ENCODE measurements at regions not wholly inside any gene's neighbourhood (a gene's known extent, or its start where the extent isn't known, plus 50 kb on each side); places are given as distances from the start of the nearest gene placed in this dataset.

- DNase-seq (no peak), ATAC-seq (replicated peaks) (no peak)
- peaks cover 2 to 7% of the 10 kb centered on the region in 2 donors for H3K9me3 Mint-ChIP-seq
- H3K4me1 Mint-ChIP-seq (ENCODE audit: low read depth in 2 of 2), result no peaks in the 10 kb centered on the region
- H3K36me3 Mint-ChIP-seq (ENCODE audit: insufficient read depth), result no peaks in the 10 kb centered on the region
- H3K27me3 Mint-ChIP-seq, result peaks cover 1 to 4% of the 10 kb centered on the region in 2 donors
- no peak overlapping the region for H3K4me3 Mint-ChIP-seq
- H3K27ac Mint-ChIP-seq, result no peak overlapping the region
Observed at GRCh38 chr20:41889126-41889843, 271.1 kb upstream of the CHD6 start.

- ATAC-seq (replicated peaks), result no peak
- no peaks in the 10 kb centered on the region for H3K36me3 Mint-ChIP-seq (ENCODE audit: insufficient read depth)
- H3K27me3 Mint-ChIP-seq, result no peaks in the 10 kb centered on the region
- no peak for DNase-seq
- no peak overlapping the region for H3K4me3 Mint-ChIP-seq
- H3K4me1 Mint-ChIP-seq (ENCODE audit: low read depth in 2 of 2), result no peaks in the 10 kb centered on the region
- H3K9me3 Mint-ChIP-seq, result peaks cover 0 to 12% of the 10 kb centered on the region in 2 donors
- H3K27ac Mint-ChIP-seq, result no peak overlapping the region
Observed at GRCh38 chr20:41888434-41888833, 270.3 kb upstream of the CHD6 start.

GRCh38 chr20:41887500-41887899, 269.3 kb upstream of the CHD6 start:
- DNase-seq (no peak), ATAC-seq (replicated peaks) (no peak)
- H3K36me3 Mint-ChIP-seq (ENCODE audit: insufficient read depth), result no peaks in the 10 kb centered on the region
- no peak overlapping the region for H3K27ac Mint-ChIP-seq
- peaks cover 0 to 13% of the 10 kb centered on the region in 2 donors for H3K9me3 Mint-ChIP-seq
- no peak overlapping the region for H3K4me3 Mint-ChIP-seq
- no peaks in the 10 kb centered on the region for H3K27me3 Mint-ChIP-seq
- no peaks in the 10 kb centered on the region for H3K4me1 Mint-ChIP-seq (ENCODE audit: low read depth in 2 of 2)

GRCh38 chr20:41881466-41882046, 263.4 kb upstream of the CHD6 start:
- Mint-ChIP-seq H3K4me1 (ENCODE audit: low read depth in 2 of 2) (no peaks in the 10 kb centered on the region), H3K36me3 (ENCODE audit: insufficient read depth) (no peaks in the 10 kb centered on the region), H3K4me3 (no peak overlapping the region), H3K27ac (no peak overlapping the region), H3K27me3 (no peaks in the 10 kb centered on the region), H3K9me3 (peaks cover 0 to 13% of the 10 kb centered on the region in 2 donors)
- ATAC-seq (replicated peaks) (no peak), DNase-seq (no peak)

- no peaks in the 10 kb centered on the region for H3K36me3 Mint-ChIP-seq (ENCODE audit: insufficient read depth)
- H3K9me3 Mint-ChIP-seq, result peaks cover 0 to 7% of the 10 kb centered on the region in 2 donors
- H3K27ac Mint-ChIP-seq, result no peak overlapping the region
Observed at GRCh38 chr20:41879123-41879522, 260.9 kb upstream of the CHD6 start.

GRCh38 chr20:41877911-41878310, 259.7 kb upstream of the CHD6 start:
- no peak overlapping the region for H3K4me3 Mint-ChIP-seq
- peaks cover 0 to under 1% of the 10 kb centered on the region in 2 donors for H3K9me3 Mint-ChIP-seq
- H3K27ac Mint-ChIP-seq, result no peak overlapping the region
- ATAC-seq (replicated peaks) (no peak), DNase-seq (no peak)
- no peaks in the 10 kb centered on the region for H3K4me1 Mint-ChIP-seq (ENCODE audit: low read depth in 2 of 2)
- H3K27me3 Mint-ChIP-seq, result peaks cover 0 to 3% of the 10 kb centered on the region in 2 donors
- H3K36me3 Mint-ChIP-seq (ENCODE audit: insufficient read depth), result no peaks in the 10 kb centered on the region

More at GRCh38 chr20:41879123-41879522, 260.9 kb upstream of the CHD6 start:
- DNase-seq (no peak), ATAC-seq (replicated peaks) (no peak)
- Mint-ChIP-seq H3K4me3 (no peak overlapping the region), H3K4me1 (ENCODE audit: low read depth in 2 of 2) (no peaks in the 10 kb centered on the region), H3K27me3 (no peaks in the 10 kb centered on the region)

- peaks cover 3 to 24% of the 10 kb centered on the region in 2 donors for H3K9me3 Mint-ChIP-seq
- no peak overlapping the region for H3K4me3 Mint-ChIP-seq
- H3K27me3 Mint-ChIP-seq, result peaks cover 9 to 10% of the 10 kb centered on the region in 2 donors
- ATAC-seq (replicated peaks) (no peak), DNase-seq (no peak)
- H3K27ac Mint-ChIP-seq, result no peak overlapping the region
- peaks cover under 1% of the 10 kb centered on the region for H3K36me3 Mint-ChIP-seq (ENCODE audit: insufficient read depth)
- H3K4me1 Mint-ChIP-seq (ENCODE audit: low read depth in 2 of 2), result no peaks in the 10 kb centered on the region
Observed at GRCh38 chr20:41874658-41875057, 256.5 kb upstream of the CHD6 start.

GRCh38 chr20:41872930-41873329, 254.8 kb upstream of the CHD6 start:
- Mint-ChIP-seq H3K27ac (no peak overlapping the region), H3K4me3 (no peak overlapping the region), H3K4me1 (ENCODE audit: low read depth in 2 of 2) (no peaks in the 10 kb centered on the region), H3K9me3 (peaks cover 3 to 28% of the 10 kb centered on the region in 2 donors), H3K27me3 (peaks cover 9 to 10% of the 10 kb centered on the region in 2 donors), H3K36me3 (ENCODE audit: insufficient read depth) (peaks cover 2% of the 10 kb centered on the region)
- DNase-seq (no peak), ATAC-seq (replicated peaks) (no peak)

- no peaks in the 10 kb centered on the region for H3K4me1 Mint-ChIP-seq (ENCODE audit: low read depth in 2 of 2)
- no peak overlapping the region for H3K4me3 Mint-ChIP-seq
- peaks cover 9 to 10% of the 10 kb centered on the region in 2 donors for H3K27me3 Mint-ChIP-seq
- no peak overlapping the region for H3K27ac Mint-ChIP-seq
- DNase-seq, result no peak
- H3K36me3 Mint-ChIP-seq (ENCODE audit: insufficient read depth), result peaks cover 2% of the 10 kb centered on the region
- peaks cover 6 to 34% of the 10 kb centered on the region in 2 donors for H3K9me3 Mint-ChIP-seq
- ATAC-seq (replicated peaks), result no peak
Observed at GRCh38 chr20:41870869-41871462, 252.8 kb upstream of the CHD6 start.

- Mint-ChIP-seq H3K4me1 (ENCODE audit: low read depth in 2 of 2) (no peaks in the 10 kb centered on the region), H3K36me3 (ENCODE audit: insufficient read depth) (peaks cover 2% of the 10 kb centered on the region), H3K27ac (no peak overlapping the region), H3K9me3 (peaks cover 9 to 34% of the 10 kb centered on the region in 2 donors), H3K4me3 (no peak overlapping the region), H3K27me3 (peaks cover 9 to 10% of the 10 kb centered on the region in 2 donors)
- DNase-seq, result no peak
- ATAC-seq (replicated peaks), result no peak
Observed at GRCh38 chr20:41869261-41869660, 251.1 kb upstream of the CHD6 start.

GRCh38 chr20:41865938-41866337, 247.8 kb upstream of the CHD6 start:
- peaks cover 7 to 8% of the 10 kb centered on the region in 2 donors for H3K27me3 Mint-ChIP-seq
- H3K4me1 Mint-ChIP-seq (ENCODE audit: low read depth in 2 of 2), result no peaks in the 10 kb centered on the region
- peaks cover 2% of the 10 kb centered on the region for H3K36me3 Mint-ChIP-seq (ENCODE audit: insufficient read depth)
- H3K27ac Mint-ChIP-seq, result no peak overlapping the region
- DNase-seq (no peak), ATAC-seq (replicated peaks) (no peak)
- H3K9me3 Mint-ChIP-seq, result peaks cover 7 to 17% of the 10 kb centered on the region in 2 donors
- H3K4me3 Mint-ChIP-seq, result no peak overlapping the region

- ATAC-seq (replicated peaks), result no peak
- H3K4me1 Mint-ChIP-seq (ENCODE audit: low read depth in 2 of 2), result no peaks in the 10 kb centered on the region
- no peak for DNase-seq
- H3K9me3 Mint-ChIP-seq, result peaks cover under 1 to 7% of the 10 kb centered on the region in 2 donors
- H3K4me3 Mint-ChIP-seq, result no peak overlapping the region
- peaks cover 7 to 8% of the 10 kb centered on the region in 2 donors for H3K27me3 Mint-ChIP-seq
- no peak overlapping the region for H3K27ac Mint-ChIP-seq
- no peaks in the 10 kb centered on the region for H3K36me3 Mint-ChIP-seq (ENCODE audit: insufficient read depth)
Observed at GRCh38 chr20:41862476-41862875, 244.3 kb upstream of the CHD6 start.

- ATAC-seq (replicated peaks) (no peak), DNase-seq (no peak)
- H3K27me3 Mint-ChIP-seq, result peaks cover 7 to 8% of the 10 kb centered on the region in 2 donors
- H3K4me1 Mint-ChIP-seq (ENCODE audit: low read depth in 2 of 2), result no peaks in the 10 kb centered on the region
- H3K27ac Mint-ChIP-seq, result no peak overlapping the region
- H3K9me3 Mint-ChIP-seq, result peaks cover 0 to 7% of the 10 kb centered on the region in 2 donors
- no peaks in the 10 kb centered on the region for H3K36me3 Mint-ChIP-seq (ENCODE audit: insufficient read depth)
- H3K4me3 Mint-ChIP-seq, result no peak overlapping the region
Observed at GRCh38 chr20:41861772-41862422, 243.7 kb upstream of the CHD6 start.
